ENCODE measurements at regions not wholly inside any gene's neighbourhood (a gene's known extent, or its start where the extent isn't known, plus 50 kb on each side); places are given as distances from the start of the nearest gene placed in this dataset.

GRCh38 chr12:131378861-131379665 is 331.8 kb upstream of the SFSWAP start:
- Histone ChIP-seq H3K27me3 (peaks cover 0 to 57% (median 0%) of the 10 kb centered on the region in 4 donors), H3K4me3 (no peak overlapping the region), H3K36me3 (no peaks in the 10 kb centered on the region), H3K4me1 (no peaks in the 10 kb centered on the region), H3K27ac (no peak overlapping the region), H3K9me3 (no peaks in the 10 kb centered on the region)
- DNase-seq: no peak
- no peak for TF ChIP-seq CTCF (IDR thresholded peaks at IDR 0.05)
- no peak for TF ChIP-seq POLR2A (IDR thresholded peaks at IDR 0.05)
- 91 to 93% methylated on average over 5 to 14 of the region's 31 CpGs for WGBS, 2 donors
- intact Hi-C loops (cut with DNase I): no loop called here

GRCh38 chr12:131379738-131380137 is 331.2 kb upstream of the SFSWAP start:
- no peaks in the 10 kb centered on the region for H3K9me3 ChIP-seq
- H3K4me3 ChIP-seq: no peak overlapping the region
- no peak overlapping the region for H3K27ac ChIP-seq
- 38 to 63% methylated on average over 5 to 11 of the region's 12 CpGs for WGBS, 2 donors
- no peaks in the 10 kb centered on the region for H3K36me3 ChIP-seq
- no peak for TF ChIP-seq CTCF (IDR thresholded peaks at IDR 0.05)
- TF ChIP-seq POLR2A (IDR thresholded peaks at IDR 0.05): no peak
- H3K4me1 ChIP-seq: no peaks in the 10 kb centered on the region
- intact Hi-C loops (cut with DNase I): no loop called here
- H3K27me3 ChIP-seq: peaks cover 0 to 64% (median 0%) of the 10 kb centered on the region in 4 donors
- DNase-seq: no peak

GRCh38 chr12:131380220-131380964 is 330.5 kb upstream of the SFSWAP start:
- Histone ChIP-seq H3K9me3 (no peaks in the 10 kb centered on the region), H3K27ac (no peak overlapping the region), H3K4me1 (no peaks in the 10 kb centered on the region), H3K36me3 (no peaks in the 10 kb centered on the region), H3K27me3 (peaks cover 0 to 70% (median 0%) of the 10 kb centered on the region in 4 donors), H3K4me3 (no peak overlapping the region)
- TF ChIP-seq CTCF (IDR thresholded peaks at IDR 0.05) (no peak), POLR2A (IDR thresholded peaks at IDR 0.05) (no peak)
- 57 to 65% methylated on average over 17 to 25 of the region's 28 CpGs for WGBS, 2 donors
- intact Hi-C loops (cut with DNase I): no loop called here
- DNase-seq: no peak

GRCh38 chr12:131380965-131381705 is 329.8 kb upstream of the SFSWAP start:
- intact Hi-C loops (cut with DNase I): no loop called here
- Histone ChIP-seq H3K9me3 (no peaks in the 10 kb centered on the region), H3K4me1 (no peaks in the 10 kb centered on the region), H3K4me3 (no peak overlapping the region), H3K36me3 (no peaks in the 10 kb centered on the region), H3K27me3 (peaks cover 0 to 78% (median 0%) of the 10 kb centered on the region in 4 donors), H3K27ac (no peak overlapping the region)
- DNase-seq: no peak
- 69 to 80% methylated on average over 1 to 12 of the region's 27 CpGs for WGBS, 2 donors
- TF ChIP-seq POLR2A (IDR thresholded peaks at IDR 0.05) (no peak), CTCF (IDR thresholded peaks at IDR 0.05) (no peak)

Data from esophagus squamous epithelium (tissue), 5 donors.